ENCODE measurements at regions not wholly inside any gene's neighbourhood (a gene's known extent, or its start where the extent isn't known, plus 50 kb on each side); places are given as distances from the start of the nearest gene placed in this dataset.
"Not testable (repeated sequence)": the region's sequence is repeated elsewhere in the genome, so short reads cannot be mapped to it uniquely, and the experiment has no call there.

DNA sequence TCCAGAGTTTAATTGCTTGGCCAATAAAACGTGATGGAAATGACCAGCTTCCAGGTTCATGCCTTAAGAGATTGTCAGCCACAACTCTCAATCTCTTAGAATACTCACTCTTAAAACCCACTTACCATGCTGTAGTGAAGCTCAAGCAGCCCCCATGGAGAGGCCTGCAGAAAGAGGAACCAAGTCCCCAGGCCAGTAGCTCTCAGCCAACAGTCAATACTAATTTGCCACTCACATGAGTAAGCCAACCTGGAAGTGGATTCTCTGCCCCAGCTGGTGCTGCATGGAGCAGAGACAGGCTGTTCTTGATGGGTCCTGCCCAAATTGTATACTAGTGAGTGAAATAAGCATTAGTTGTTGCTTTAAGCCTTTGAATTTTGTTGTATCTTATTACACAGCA is 155.9 kb downstream of the OXSM start:
- no peak for DNase-seq (ENCODE audit: low read depth, low spot score)

DNA sequence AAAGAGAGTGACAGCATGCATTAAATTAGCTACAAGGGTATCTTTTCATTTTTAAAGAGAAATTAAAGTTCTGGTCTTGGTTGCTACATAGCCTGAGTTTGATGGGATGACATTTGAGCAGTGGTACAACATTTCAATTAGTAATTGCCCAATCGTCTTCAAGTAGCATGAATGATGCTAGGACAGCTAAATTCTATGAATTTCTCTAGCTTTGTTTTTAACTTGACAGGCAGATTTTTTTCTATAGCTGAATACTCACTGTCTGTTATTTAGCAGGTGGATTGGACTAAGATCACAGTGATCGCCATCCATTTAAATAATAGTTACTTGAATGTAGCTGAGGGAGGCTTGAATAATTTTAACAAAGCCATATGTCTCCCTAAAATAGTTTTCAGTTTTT is 162.2 kb downstream of the OXSM start:
- DNase-seq (ENCODE audit: low read depth, low spot score): no peak

DNA sequence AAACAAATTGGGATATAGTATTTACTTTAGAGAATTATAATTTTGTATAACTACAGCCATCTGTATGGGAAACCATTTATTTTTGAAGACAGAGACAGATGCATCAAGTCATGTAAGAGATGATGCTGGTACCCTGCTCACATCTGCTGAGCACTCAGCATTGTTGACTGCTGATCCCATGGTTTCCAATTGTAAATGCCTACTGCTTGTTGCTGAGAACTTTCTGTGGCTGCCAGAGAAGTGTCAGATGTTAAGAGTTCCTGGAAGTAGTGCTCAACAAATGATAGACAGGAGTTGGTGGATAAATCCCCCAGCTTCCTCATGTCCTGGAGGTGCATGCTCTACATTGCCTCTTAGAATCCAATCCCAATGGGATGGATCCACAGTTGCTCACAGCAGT is 167.1 kb downstream of the OXSM start:
- DNase-seq (ENCODE audit: low read depth, low spot score): no peak

DNA sequence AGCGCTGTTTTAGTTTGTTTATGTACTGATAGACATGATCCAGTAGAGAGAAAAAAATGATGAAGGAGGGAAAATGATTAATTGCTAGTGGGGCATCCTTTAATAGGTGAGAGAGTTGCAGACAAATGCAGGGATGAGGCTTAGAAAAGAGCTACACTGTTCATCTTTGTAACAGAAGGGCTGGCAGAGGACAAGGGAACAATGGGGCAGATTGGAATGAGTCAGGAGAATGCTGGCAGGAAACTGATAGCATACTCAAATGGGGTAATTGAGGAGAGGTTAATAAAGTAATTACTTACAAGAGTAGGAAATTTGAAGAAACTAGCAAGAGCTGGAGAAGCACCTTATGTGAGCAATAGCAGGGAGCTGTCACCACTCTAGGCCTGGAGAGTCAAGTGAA is 170.9 kb downstream of the OXSM start:
- no peak for DNase-seq (ENCODE audit: low read depth, low spot score)

DNA sequence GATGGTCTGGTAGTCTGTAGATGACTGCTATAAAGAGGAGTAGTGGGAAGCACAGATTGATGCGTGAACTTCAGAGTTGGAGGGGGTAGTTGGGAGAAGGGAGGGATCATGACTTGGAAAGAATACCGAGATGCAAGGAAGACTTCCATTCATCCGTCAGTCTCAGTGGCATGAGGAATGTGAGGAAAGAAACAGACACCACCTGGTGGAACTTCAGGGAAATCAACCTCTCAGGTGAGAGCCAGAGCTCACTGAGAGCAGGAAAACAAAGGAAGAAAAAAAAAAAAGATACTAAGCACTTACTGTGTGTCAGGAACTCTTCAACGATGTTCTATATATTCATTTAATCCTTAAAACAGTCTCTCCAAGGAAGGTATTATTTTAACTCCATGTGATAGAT is 172.4 kb downstream of the OXSM start:
- peak; percentile 54 for DNase-seq (ENCODE audit: low read depth, low spot score)

DNA sequence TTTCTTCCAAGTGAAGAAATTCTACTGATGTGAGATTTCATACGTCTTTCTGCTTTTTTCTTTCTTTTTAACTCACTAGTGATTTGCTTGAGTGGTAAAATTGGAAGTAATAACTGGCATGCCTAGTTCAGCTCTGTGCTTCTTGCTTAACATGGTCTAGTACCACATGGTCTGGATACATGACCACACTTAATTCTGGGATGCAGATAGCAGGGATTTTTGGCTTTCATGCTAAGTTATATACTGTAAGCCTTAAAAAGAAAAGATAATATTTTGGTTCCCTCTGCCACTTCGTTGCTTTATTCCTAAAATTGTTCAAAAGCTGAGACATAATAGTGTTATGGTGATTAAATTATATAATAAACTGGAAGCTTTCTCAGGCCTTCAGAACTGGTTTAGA is 174.3 kb downstream of the OXSM start:
- no peak for DNase-seq (ENCODE audit: low read depth, low spot score)

DNA sequence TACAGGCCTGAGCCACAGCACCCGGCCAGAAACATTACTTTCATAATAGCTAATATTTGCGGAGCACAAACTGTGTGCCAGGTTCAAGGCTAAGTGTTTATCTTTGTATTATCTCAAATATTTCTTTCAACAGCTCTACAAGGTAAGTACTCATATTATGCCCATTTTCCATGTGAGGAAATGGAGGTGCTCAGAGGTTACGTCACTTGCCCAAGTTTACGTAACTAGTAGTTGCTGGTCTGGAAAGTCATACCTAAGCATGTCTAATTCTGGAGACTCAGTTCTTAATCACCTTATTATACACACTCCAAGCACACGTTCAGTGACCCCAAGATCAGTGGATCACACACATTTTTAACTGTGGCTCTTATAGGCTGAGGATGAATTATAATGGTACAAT is 177.5 kb downstream of the OXSM start:
- DNase-seq (ENCODE audit: low read depth, low spot score): no peak

DNA sequence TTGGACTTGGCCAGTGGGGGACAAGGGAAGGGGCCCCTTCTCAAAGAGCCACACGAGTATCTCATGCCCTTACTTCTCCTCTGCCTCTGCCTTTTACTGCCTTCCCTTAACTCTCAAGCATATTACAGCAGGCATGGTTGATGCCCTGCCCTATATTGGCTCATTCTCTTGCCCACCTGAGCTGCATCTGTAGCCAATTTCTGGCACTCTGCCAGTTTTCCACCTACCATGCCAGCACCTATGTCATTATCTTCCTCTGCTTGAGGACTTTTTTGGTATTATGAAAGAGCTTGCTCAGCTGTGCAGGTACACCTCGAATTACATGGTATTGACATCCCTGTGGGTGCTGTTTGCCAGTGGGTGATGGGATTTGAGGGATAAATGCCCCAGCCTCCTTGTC is 181.8 kb downstream of the OXSM start:
- DNase-seq (ENCODE audit: low read depth, low spot score): no peak

DNA sequence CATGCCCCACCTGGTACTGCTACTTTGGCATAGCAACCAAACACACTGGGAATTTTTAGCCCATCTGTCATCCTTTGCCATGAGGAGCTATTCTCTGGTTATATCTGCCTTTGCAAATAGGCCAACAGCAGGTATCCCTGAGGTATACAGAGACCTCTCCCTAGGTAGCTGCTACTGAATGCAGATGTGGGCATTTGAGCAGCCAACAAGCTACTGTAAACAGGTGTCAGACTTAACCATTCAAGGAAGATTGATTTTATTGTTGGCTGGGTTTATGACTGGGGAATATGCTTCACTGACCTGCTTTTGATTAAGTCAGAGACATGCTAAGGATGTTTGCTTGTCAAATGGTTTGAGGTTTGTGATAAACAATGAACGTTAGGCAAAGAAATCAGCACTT is 183.2 kb downstream of the OXSM start:
- DNase-seq (ENCODE audit: low read depth, low spot score): no peak

DNA sequence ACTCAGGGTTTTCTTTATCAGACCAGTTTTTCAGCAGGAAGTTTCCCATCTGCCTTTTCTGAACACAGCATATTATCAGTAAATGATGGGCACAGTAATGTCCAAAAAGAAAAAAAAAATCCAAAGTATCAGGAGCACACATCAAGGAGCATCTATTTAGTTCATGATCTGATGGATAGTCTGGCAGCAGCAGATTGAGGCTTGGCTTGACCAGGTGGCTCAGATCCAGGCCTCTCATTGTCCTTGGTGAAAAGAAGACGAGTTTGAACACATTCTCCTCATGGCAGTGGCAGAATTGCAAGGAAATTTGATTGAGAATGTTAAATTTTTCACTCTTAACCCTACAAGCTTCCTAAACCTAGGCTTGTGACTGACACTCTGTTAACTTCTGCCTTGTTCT is 192.9 kb downstream of the OXSM start:
- no peak for DNase-seq (ENCODE audit: low read depth, low spot score)

DNA sequence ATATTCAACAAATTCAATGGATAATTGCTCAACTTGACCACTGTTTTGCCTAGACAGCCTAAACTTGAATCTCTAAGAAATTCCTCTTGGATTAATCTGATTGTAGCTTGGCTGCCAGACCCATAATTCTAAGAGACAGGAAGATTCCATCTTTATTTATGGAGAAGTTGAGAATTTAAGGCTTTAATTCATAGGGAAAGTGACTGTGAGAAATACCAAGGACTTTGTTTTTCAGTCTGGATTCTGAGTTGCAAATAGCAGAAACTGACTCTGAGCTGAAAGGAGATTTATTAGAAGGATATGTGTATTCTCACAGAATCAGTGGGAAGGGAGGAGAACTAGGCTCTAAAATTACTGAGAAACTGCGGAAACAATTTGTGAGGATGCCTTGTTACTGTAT is 195.7 kb downstream of the OXSM start:
- no peak for DNase-seq (ENCODE audit: low read depth, low spot score)

DNA sequence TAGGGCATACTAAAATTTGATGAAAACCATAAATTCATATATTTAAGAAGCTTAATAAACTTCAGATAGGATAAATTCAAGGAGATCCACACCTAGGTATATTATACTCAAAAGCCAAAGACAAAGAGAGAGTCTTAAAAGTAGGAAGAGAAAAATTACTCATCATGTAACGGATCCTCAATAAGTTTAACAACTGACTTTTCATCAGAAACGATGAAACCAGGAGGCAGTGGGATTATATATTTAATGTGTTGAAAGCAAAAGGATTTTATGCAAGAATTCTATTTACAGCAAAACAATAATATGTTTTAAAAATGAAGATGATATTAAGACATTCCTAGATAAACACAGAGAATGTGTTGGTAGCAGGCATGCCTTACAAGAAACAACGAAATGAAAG is 202.7 kb downstream of the OXSM start:
- DNase-seq (ENCODE audit: low read depth, low spot score): no peak

DNA sequence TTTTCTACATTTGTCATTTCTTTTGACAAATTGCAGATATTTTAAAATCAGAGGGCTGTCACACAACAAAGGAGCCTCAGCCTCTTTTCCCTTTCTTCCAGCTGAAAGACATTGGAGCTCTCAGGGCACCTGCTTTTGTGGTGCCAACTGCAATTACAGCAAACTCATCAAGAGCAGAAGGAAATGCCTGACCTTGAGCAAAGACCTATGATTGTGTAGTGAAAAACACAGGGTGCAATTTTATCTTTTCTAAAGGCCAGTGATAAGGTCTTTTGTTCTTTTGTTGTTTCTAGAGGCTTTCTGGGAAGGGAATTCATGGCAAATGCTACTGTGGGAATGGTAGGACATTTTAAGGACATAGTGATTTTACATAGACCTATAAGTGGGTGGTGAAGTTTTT is 214.3 kb downstream of the OXSM start:
- DNase-seq (ENCODE audit: low read depth, low spot score): no peak

DNA sequence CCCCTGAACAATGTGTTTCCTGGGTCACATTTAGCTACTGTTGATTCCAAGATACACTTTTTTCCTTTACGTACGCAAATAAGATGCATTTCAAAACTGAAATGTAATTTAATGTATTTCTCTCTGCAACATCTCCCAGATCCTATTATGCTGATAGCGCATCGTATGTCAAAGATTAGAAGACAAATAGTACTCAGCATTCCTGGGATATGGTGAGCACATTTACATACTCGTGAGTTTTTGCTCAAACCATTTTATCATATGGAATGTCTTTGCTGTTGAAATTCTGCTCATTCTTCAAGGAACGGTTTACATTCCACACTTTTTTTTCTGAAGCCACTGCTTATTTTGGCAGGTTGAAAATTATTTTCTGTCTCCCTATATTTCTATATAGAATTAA is 221.4 kb downstream of the OXSM start:
- DNase-seq (ENCODE audit: low read depth, low spot score): no peak

DNA sequence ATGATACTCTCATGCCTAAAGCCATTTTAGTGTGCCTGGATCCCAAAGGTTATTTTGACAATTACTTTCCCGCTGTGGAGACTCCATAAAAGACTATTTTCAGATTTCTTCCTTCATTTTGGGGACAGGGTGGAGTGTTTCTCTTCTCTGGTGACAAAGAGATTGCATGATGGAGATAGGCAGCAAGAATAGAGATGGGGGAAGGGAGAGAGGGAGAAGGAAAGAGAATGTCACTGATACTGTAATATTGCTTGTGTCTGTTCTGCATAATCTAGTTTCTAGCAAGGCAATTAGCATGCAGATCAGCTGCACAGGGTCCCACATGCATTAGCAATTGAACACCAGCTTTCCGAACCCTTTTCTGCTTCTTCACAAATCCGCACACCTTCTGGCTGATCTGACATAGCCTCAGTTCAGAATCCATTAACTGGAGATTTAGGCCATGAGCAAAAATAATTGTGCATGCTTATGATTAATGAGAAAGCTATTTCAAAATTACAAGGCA is 222.4 kb downstream of the OXSM start:
- DNase-seq (ENCODE audit: low read depth, low spot score): no peak

DNA sequence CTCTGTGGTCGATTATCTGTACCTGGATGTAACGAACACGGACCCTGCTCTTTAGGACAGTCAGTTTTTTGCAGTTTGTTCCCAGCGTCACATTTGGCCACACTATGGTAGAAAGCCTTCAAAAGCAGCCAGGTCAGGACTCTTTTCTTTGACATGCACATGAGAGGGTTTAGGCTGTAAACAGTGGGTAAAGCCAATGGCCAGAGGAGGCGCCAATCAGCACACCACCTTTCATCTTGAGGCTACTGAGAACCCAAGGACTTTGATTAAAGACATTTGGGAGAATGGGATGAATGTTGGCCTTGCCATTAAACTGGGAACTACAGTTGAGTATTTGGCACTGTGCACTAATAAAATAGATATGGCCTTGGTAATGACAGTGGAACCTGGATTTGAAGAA is 225.9 kb downstream of the OXSM start:
- DNase-seq (ENCODE audit: low read depth, low spot score): peak; percentile 5

DNA sequence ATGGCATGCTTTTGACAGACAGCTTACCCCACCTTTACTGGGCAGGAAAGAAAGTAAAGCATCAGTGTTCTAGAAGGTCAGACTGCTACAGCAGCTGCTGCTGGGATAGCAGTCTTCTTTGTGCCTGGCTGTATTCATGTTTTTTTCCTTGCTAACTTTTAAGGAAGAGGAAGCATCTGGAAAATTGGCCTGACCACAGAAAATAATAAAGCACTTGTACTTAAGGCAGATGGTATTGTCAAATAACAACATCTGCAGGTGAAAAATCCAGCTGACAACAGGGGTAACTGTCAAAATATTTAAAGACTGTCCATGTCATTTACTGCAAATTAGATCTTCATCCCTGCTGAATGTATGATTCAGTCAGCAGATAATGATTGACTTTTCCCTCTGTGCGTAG is 229.0 kb downstream of the OXSM start:
- no peak for DNase-seq (ENCODE audit: low read depth, low spot score)

DNA sequence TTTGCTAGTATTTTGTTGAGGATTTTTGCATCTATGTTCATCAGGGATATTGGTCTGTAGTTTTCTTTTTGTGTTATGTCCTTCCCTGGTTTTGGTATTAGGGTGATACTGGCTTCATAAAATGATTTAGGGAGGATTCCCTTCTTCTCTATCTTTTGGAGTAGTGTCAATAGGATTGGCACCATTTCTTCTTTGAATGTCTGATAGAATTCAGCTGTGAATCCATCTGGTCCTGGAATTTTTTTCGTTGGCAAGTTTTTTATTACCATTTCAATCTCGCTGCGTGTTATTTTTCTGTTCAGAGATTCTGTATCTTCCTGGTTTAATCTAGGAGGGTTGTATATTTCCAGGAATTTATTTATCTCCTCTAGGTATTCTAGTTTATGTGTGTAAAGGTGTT is 234.3 kb downstream of the OXSM start:
- not testable (repeated sequence) for DNase-seq (ENCODE audit: low read depth, low spot score)

DNA sequence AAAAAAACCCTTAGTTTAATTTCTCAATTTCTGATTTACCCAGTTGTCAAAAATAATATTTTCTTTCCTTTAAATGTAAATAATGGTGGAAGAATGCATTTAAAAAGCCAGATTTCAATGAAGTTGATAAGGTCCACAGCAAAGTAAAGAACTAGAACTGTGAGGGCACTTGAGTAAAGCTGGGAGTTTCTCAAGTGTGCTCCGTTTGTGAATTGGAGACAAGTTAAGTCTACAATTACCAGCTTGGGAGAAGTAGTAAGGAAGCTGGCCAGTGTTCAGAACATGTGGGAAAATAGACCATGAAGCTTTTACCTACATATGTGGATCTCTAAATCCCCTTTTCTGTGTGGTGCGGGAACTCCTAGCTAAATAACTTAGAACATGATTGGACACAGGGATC is 239.4 kb downstream of the OXSM start:
- no peak for DNase-seq (ENCODE audit: low read depth, low spot score)

DNA sequence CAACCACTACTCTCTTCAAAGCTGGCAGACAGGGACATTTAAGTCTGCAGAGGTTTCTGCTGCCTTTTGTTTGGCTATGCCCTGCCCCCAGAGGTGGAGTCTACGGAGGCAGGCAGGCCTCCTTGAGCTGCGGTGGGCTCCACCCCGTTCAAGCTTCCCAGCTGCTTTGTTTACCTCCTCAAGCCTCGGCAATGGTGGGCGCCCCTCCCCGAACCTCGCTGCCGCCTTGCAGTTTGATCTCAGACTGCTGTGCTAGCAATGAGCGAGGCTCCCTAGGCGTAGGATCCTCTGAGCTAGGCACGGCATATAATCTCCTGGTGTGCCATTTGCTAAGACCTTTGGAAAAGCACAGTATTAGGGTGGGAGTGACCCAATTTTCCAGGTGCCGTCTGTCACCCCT is 252.2 kb downstream of the OXSM start:
- not testable (repeated sequence) for DNase-seq (ENCODE audit: low read depth, low spot score)

DNA sequence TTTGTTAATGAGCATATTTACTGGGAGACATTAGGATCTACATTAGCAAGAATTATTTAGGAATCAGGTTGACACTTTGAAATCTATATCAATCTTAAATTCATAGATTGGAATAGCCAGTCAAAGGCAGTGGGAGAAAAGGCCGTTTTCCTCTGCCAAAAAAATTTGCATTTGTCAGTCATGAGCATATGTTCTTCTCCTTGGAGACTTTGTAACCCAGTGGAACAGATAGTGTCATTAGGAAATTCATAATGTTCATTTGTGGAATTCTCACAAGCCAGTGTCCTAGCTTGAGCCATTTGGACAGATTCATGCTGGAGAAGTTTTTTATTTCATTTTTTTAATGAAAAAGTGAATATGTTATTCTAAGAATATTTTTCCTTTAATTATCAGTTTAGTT is 260.1 kb downstream of the OXSM start:
- DNase-seq (ENCODE audit: low read depth, low spot score): no peak

DNA sequence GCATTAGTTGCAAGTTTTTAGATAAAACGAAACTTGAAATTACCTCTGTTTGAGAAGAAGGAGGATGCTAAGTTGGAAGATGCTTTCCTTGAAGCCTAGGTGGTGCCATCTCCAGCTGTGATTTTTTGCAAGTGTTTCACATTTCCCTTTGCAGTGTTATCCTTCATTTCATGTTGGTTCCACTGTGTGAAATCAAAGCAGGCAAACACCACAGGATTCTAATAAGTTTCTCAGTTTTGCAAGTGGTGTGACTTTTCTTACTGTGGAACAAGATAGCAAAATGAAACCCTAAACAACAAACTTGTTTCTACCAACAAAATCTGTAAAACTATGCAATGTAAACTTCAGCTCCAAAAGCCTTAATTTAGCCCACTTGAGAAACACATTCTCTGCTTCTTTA is 260.9 kb downstream of the OXSM start:
- no peak for DNase-seq (ENCODE audit: low read depth, low spot score)

DNA sequence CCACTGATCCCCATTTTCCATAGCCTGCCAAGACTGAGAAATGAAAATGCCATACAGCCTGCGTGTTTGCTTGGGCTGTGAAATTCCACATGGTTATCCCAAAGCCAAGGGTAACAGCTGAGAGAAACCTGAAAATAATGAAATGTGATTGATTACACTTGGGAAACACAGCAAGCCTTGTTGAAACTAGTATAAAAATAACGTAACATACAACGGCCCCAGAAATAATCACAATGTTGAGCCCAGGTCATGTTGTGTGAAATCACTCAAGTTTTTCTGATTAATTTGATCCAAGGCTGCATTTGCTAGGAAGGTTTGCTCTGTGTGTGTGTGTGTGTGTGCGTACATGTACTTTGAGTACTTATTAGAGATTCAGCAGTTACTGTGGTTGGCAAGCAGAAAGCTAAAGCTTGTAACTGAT is 269.0 kb downstream of the OXSM start:
- DNase-seq (ENCODE audit: low read depth, low spot score): no peak

DNA sequence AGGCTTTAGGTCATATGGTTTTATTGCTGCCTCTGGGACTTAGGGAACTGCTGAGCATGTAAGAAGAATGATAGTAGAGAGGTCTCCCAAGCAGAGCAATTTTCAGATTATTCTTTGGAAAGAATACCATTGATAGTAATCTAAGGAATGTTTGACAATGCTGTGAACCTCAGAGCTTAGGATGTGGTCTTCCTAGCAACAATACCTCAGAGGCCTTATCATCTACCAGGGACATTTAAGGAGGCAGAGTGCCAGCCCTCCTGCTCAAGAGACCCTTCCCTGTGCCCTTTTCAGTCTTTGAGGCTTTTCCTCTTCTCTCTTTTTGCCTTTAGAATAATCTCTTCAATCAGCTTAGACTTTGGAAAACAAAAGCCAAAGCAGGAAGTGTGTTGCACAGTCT is 272.1 kb downstream of the OXSM start:
- no peak for DNase-seq (ENCODE audit: low read depth, low spot score)

DNA sequence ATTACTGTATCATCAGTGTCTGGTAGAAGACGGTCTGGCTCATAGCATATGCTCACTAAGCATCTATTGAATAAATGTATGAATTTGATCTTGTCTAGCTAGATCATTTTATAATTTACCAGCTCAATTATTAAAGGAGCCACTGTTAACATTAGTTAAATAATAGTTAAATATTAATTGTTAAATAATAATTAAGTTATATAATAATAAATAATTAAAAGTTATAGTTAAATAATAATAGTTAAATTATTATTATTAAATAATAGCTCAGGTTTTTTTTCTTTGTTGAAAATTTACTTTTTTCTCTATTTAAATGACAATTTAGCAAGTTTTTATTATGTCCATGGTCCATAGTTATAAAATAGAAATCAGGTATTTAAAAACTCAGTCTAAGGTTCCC is 274.4 kb downstream of the OXSM start:
- no peak for DNase-seq (ENCODE audit: low read depth, low spot score)

Measured in iPS DF 19.7 (cell line).